SIG-M5 treated with dmso at 0.1 percent for 504 hours (cell line): ENCODE measurements at regions not wholly inside any gene's neighbourhood (a gene's known extent, or its start where the extent isn't known, plus 50 kb on each side); places are given as distances from the start of the nearest gene placed in this dataset.

Experiments
- DNase-seq: peaks from one replicate; lab custom pipeline; 2025; ENCODE audit not compliant: unreplicated experiment; lab: John Stamatoyannopoulos, UW

- DNase-seq: no peak
Observed at GRCh38 chr9:93829271-93830011, 125.7 kb downstream of the BARX1 start.

- no peak for DNase-seq
Observed at GRCh38 chr9:93828331-93829097, 126.6 kb downstream of the BARX1 start.

- no peak for DNase-seq
Observed at GRCh38 chr9:93827545-93828330, 127.4 kb downstream of the BARX1 start.

GRCh38 chr9:93826905-93827544, 128.1 kb downstream of the BARX1 start:
- DNase-seq: no peak

GRCh38 chr9:93826209-93826608, 128.9 kb downstream of the BARX1 start:
- DNase-seq: no peak

- no peak for DNase-seq
Observed at GRCh38 chr9:93825348-93826115, 129.6 kb downstream of the BARX1 start.

GRCh38 chr9:93824386-93825294, 130.5 kb downstream of the BARX1 start:
- no peak for DNase-seq

- DNase-seq: no peak
Observed at GRCh38 chr9:93823245-93824072, 131.7 kb downstream of the BARX1 start.

GRCh38 chr9:93822229-93822628, 132.9 kb downstream of the BARX1 start:
- no peak for DNase-seq

- DNase-seq: no peak
Observed at GRCh38 chr9:93821307-93821703, 133.8 kb downstream of the BARX1 start.

- no peak for DNase-seq
Observed at GRCh38 chr9:93820667-93821306, 134.4 kb downstream of the BARX1 start.

GRCh38 chr9:93819905-93820304, 135.2 kb downstream of the BARX1 start:
- DNase-seq: no peak

GRCh38 chr9:93818827-93819472, 136.2 kb downstream of the BARX1 start:
- DNase-seq: no peak

- no peak for DNase-seq
Observed at GRCh38 chr9:93818237-93818636, 136.9 kb downstream of the BARX1 start.

GRCh38 chr9:93815677-93816076, 139.5 kb downstream of the BARX1 start:
- DNase-seq: no peak

GRCh38 chr9:93815135-93815534, 140.0 kb downstream of the BARX1 start:
- DNase-seq: no peak

GRCh38 chr9:93814077-93814956, 140.8 kb downstream of the BARX1 start:
- DNase-seq: no peak
